Epithelial cell of esophagus (primary cell): ENCODE measurements at regions not wholly inside any gene's neighbourhood (a gene's known extent, or its start where the extent isn't known, plus 50 kb on each side); places are given as distances from the start of the nearest gene placed in this dataset.

ENCODE experiments used
- DNase-seq: peaks from one replicate; pipeline ENCODE4 v3.0.0; 2010; ENCODE audit warnings: low read depth
- H3K4me3 ChIP-seq: 2 replicates; pipeline ENCODE4 v1.5.1; 2011; ENCODE audit warnings: mild to moderate bottlenecking, low read length, control low read depth
- CTCF ChIP-seq: IDR thresholded peaks from 2 replicates; pipeline ENCODE4 v1.5.1; 2011; ENCODE audit warnings: low read depth, mild to moderate bottlenecking, low read length, control low read depth, inconsistent platforms; ENCODE audit not compliant: insufficient read depth; ENCODE audit errors: missing control alignments

- TF ChIP-seq CTCF = no peak
- no peak overlapping the region for H3K4me3 ChIP-seq
- no peak for DNase-seq
Measured at GRCh38 chr18:75782826-75783225, 355.3 kb upstream of the SMIM21 start.

GRCh38 chr18:75782204-75782603, 354.7 kb upstream of the SMIM21 start:
- DNase-seq = no peak
- no peak overlapping the region for H3K4me3 ChIP-seq
- no peak for TF ChIP-seq CTCF

GRCh38 chr18:75779910-75780309, 352.4 kb upstream of the SMIM21 start:
- TF ChIP-seq CTCF = no peak
- no peak for DNase-seq
- no peak overlapping the region for H3K4me3 ChIP-seq

GRCh38 chr18:75779450-75779849, 351.9 kb upstream of the SMIM21 start:
- no peak for DNase-seq
- no peak overlapping the region for H3K4me3 ChIP-seq
- no peak for TF ChIP-seq CTCF

- TF ChIP-seq CTCF = no peak
- no peak for DNase-seq
- no peak overlapping the region for H3K4me3 ChIP-seq
Measured at GRCh38 chr18:75777630-75778029, 350.1 kb upstream of the SMIM21 start.

- TF ChIP-seq CTCF = no peak
- H3K4me3 ChIP-seq = no peak overlapping the region
- no peak for DNase-seq
Measured at GRCh38 chr18:75775121-75775520, 347.6 kb upstream of the SMIM21 start.

- DNase-seq = no peak
- no peak overlapping the region for H3K4me3 ChIP-seq
- no peak for TF ChIP-seq CTCF
Measured at GRCh38 chr18:75773618-75774017, 346.1 kb upstream of the SMIM21 start.
